Epithelial cell of proximal tubule (primary cell): ENCODE measurements at regions not wholly inside any gene's neighbourhood (a gene's known extent, or its start where the extent isn't known, plus 50 kb on each side); places are given as distances from the start of the nearest gene placed in this dataset.

Experiments
- DNase-seq: peaks from one replicate; pipeline ENCODE4 v3.0.0-alpha.2; 2011; ENCODE audit warnings: low read depth
- H3K4me3 ChIP-seq: 2 replicates; pipeline ENCODE4 v1.5.1; 2011; ENCODE audit warnings: low read depth, mild to moderate bottlenecking, low read length
- TF ChIP-seq, protein P1 (sequence below): conservative IDR thresholded peaks from 2 replicates; pipeline ENCODE4 v1.5.1; 2012; ENCODE audit warnings: low read depth, mild to moderate bottlenecking, low read length

DNA sequence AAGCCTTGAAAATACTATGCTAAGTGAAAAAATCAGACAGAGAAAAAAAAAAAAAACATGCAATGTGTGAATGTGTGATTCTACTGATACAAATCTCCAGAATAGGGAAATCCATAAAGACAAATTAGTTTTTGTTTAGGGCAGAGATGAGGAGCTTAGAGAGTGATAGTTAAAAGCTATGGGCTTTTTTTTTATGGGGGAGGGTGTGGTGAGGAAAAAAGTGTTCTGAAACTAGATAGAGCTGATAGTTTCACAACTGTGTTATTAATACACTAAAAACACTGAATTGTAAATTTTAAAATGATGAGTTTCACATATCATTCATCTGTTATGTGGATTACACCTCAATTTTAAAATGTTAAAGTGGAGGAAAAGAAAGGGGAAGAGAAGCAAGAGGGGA, 228.3 kb upstream of the ZNF462 start:
- DNase-seq, result no peak
- TF ChIP-seq, protein P1, sequence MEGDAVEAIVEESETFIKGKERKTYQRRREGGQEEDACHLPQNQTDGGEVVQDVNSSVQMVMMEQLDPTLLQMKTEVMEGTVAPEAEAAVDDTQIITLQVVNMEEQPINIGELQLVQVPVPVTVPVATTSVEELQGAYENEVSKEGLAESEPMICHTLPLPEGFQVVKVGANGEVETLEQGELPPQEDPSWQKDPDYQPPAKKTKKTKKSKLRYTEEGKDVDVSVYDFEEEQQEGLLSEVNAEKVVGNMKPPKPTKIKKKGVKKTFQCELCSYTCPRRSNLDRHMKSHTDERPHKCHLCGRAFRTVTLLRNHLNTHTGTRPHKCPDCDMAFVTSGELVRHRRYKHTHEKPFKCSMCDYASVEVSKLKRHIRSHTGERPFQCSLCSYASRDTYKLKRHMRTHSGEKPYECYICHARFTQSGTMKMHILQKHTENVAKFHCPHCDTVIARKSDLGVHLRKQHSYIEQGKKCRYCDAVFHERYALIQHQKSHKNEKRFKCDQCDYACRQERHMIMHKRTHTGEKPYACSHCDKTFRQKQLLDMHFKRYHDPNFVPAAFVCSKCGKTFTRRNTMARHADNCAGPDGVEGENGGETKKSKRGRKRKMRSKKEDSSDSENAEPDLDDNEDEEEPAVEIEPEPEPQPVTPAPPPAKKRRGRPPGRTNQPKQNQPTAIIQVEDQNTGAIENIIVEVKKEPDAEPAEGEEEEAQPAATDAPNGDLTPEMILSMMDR, result no peak
- H3K4me3 ChIP-seq, result no peak overlapping the region

DNA sequence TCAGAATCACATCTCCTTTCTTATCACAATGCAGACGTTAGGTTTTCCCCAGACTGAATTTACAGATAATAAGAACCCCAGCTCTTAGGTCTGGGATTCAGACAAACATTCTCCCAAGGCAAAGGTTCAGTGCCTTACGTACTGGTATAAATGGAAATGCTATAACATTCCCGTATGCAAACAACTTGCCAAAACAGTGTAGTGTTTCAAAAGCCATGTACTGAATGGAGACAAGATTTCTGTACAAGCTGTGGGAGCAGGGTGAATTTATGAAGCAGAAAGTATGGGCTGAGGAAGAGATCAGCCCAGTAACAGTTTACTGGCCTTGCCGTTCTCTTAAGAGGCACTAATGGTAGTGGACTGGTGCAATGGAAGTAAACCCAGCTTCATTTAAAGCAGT, 225.5 kb upstream of the ZNF462 start:
- H3K4me3 ChIP-seq, result no peak overlapping the region
- DNase-seq, result no peak
- TF ChIP-seq, protein P1, result no peak

DNA sequence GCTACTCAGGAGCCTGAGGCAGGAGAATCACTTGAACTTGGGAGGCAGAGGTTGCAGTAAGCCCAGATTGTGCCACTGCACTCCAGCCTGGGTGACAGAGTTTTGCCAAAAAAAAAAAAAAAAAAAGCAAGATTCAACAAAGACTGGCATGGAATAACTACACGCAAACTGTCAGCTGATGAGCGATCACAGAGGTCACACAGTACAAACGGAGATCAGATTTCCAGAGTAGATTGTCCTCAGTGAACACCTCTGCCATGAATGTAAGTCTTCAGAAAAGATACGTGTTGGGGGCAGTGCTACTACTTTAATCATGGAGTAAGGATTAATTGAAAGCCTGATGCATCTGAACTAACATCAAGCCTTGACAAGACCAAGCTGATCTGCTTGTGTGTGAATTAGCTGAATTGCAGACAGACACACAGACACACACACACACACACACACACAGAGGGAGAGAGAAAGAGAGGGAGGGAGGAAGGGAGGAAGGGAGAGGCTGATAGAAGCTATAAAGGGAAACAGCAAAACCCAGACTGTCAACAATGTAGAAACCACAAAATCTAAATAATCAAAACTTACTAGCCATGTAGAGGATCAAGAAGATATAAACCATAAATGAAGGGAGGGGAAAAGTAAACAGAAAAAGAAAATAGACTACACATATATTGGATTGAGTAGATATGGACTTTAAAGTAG, 222.9 kb upstream of the ZNF462 start:
- DNase-seq, result no peak
- no peak overlapping the region for H3K4me3 ChIP-seq
- TF ChIP-seq, protein P1, result no peak

DNA sequence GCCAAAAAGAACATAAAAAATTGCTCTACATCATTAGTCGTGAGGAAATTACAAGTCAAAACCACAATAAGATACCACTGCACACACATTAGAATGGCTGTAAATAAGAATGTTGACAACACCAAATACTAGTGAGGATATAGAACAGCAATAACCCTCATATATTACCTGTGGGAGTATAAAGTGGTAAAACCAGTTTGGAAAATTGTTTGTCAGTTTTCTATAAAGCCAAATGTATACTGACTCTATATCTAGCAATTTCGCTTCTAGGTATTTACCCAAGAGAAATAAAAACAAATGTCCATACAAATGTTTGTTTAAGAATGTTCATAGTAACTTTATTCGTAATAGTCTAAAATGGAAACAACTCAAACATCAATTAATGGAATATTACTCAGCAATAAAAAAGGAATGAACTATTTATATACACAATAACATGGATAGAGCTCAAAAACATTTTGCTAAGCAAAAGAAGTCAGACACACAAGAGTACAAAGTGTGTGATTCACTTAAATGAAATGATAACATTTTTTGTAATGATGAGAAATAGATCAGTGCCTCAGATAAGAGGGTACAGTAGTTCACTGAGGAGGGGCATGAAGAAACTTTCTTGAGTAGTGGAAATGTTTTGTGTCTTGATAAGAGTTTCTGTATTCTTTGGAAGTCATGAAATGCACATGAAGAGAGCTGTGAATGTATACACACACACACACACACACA, 219.6 kb upstream of the ZNF462 start:
- DNase-seq, result no peak
- TF ChIP-seq, protein P1, result no peak
- H3K4me3 ChIP-seq, result no peak overlapping the region

DNA sequence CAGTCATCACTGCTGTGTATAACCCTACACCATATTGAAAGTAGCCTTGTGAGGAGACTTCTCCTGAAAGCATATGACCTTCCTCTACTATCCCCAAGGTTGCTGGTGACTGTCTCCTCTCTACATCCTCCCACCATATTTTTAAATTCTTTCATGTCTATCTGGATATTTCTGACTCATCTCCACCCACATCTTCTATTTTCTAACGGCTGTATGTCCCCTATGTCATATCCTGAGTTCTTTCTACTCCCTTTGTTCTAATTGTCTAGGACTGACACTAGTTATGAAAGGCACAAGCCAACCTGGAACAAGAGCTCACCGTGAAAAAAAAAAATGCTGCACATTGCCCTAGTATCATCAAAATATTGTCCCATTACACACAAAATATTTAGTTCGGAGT, 218.3 kb upstream of the ZNF462 start:
- no peak for DNase-seq
- H3K4me3 ChIP-seq, result no peak overlapping the region
- TF ChIP-seq, protein P1, result no peak

DNA sequence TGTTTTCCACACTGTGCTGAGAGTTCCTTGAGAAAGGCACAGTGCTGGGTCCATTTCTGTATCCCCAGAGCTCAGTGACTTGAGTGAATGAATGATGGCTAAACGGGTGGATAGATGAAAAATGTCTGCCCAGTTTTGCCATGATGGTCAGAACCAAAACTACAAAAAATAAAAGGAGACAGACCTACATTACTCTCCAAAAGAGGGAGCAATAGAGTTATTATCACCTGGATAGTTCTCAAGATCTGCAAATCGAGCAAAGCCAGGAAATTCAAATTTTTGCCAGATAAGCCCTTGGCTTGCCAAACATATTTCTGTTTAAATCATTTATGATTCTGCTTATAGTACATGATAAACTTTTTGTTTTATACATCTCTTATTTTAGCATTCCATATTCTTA, 214.2 kb upstream of the ZNF462 start:
- TF ChIP-seq, protein P1, result peak; percentile 58
- no peak overlapping the region for H3K4me3 ChIP-seq
- no peak for DNase-seq

DNA sequence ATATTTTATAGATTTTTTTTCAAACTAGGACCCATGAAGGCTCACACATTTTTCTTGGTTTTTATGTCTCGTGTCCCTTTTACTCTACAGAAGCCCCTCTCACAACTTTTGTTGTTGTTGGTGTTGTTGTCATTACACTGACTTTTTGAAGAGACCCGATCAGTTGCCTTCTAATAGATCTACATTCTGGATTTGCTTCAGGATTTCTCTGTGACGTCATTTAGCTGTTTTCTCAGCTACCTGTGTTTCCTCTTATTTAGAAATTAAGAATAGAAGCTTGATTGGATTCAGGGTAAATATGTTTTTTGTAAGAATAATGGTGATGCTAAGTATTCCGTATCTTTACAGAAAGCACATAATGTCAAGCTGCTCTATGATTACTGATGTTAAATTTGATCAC, 213.3 kb upstream of the ZNF462 start:
- no peak overlapping the region for H3K4me3 ChIP-seq
- TF ChIP-seq, protein P1, result no peak
- DNase-seq, result no peak
